GM23338 (cell line): ENCODE measurements at regions not wholly inside any gene's neighbourhood (a gene's known extent, or its start where the extent isn't known, plus 50 kb on each side); places are given as distances from the start of the nearest gene placed in this dataset.

ENCODE experiments used
- ATAC-seq: fragments of 200-7000 bp; cut with Tn5 transposase; 3 replicates; pipeline ENCODE4 v1.9.1; 2020
- DNase-seq: peaks from one replicate; pipeline ENCODE4 v3.0.0-alpha.2; 2015; ENCODE audit warnings: low spot score
- H2AFZ ChIP-seq: fragments of 200-600 bp; sonication (generic); 2 replicates; pipeline ENCODE4 v1.8.0; 2016; ENCODE audit warnings: antibody characterized with exemption, mild to moderate bottlenecking, moderate library complexity
- H3F3A ChIP-seq: fragments of 200-600 bp; sonication (generic); replicated peaks from 2 replicates; pipeline ENCODE4 v1.8.0; 2017; ENCODE audit warnings: antibody characterized with exemption, mixed run types, low read depth
- H3K27ac ChIP-seq: fragments of 200-600 bp; sonication (generic); 2 replicates; pipeline ENCODE4 v1.6.1; 2016; ENCODE audit warnings: low read depth
- H3K27me3 ChIP-seq: fragments of 200-600 bp; sonication (generic); 2 replicates; pipeline ENCODE4 v1.8.0; 2016; ENCODE audit warnings: mild to moderate bottlenecking, mixed run types, moderate library complexity; ENCODE audit not compliant: insufficient read depth
- H3K36me3 ChIP-seq: fragments of 200-600 bp; sonication (generic); 2 replicates; pipeline ENCODE4 v1.8.0; 2016; ENCODE audit warnings: mild to moderate bottlenecking; ENCODE audit not compliant: insufficient read depth
- H3K4me1 ChIP-seq: fragments of 200-600 bp; sonication (generic); 2 replicates; pipeline ENCODE4 v1.8.0; 2016; ENCODE audit warnings: mild to moderate bottlenecking, moderate library complexity; ENCODE audit not compliant: insufficient read depth
- H3K4me2 ChIP-seq: fragments of 200-600 bp; sonication (generic); 2 replicates; pipeline ENCODE4 v1.7.1; 2017; ENCODE audit warnings: mixed run types
- H3K4me3 ChIP-seq: fragments of 200-600 bp; sonication (generic); 2 replicates; pipeline ENCODE4 v1.6.1; 2016; ENCODE audit warnings: mixed run types
- H3K79me2 ChIP-seq: fragments of 200-600 bp; sonication (generic); replicated peaks from 2 replicates; pipeline ENCODE4 v1.8.0; 2017; ENCODE audit warnings: mild to moderate bottlenecking; ENCODE audit not compliant: insufficient read depth
- H3K9me2 ChIP-seq: fragments of 200-600 bp; sonication (generic); 2 replicates; pipeline ENCODE4 v1.8.0; 2017; ENCODE audit not compliant: insufficient read depth
- H4K20me1 ChIP-seq: fragments of 200-600 bp; sonication (generic); replicated peaks from 2 replicates; pipeline ENCODE4 v1.8.0; 2017; ENCODE audit warnings: mild to moderate bottlenecking; ENCODE audit not compliant: insufficient read depth
- H3K27ac Mint-ChIP-seq: 2 replicates; pipeline ENCODE4 v1.8.0; 2020; ENCODE audit warnings: inconsistent platforms, mild to moderate bottlenecking, moderate library complexity, mixed read lengths
- H3K27me3 Mint-ChIP-seq: 3 replicates; pipeline ENCODE4 v1.8.0; 2022; ENCODE audit warnings: low read depth, mild to moderate bottlenecking, moderate library complexity, mixed read lengths, inconsistent platforms; ENCODE audit not compliant: insufficient read depth, poor library complexity
- H3K36me3 Mint-ChIP-seq: 3 replicates; pipeline ENCODE4 v1.8.0; 2021; ENCODE audit warnings: low read depth, mild to moderate bottlenecking, inconsistent platforms, moderate library complexity, mixed read lengths
- H3K4me1 Mint-ChIP-seq: 3 replicates; pipeline ENCODE4 v1.8.0; 2020; ENCODE audit warnings: mild to moderate bottlenecking, inconsistent platforms, mixed read lengths
- H3K4me3 Mint-ChIP-seq: 3 replicates; pipeline ENCODE4 v1.8.0; 2021; ENCODE audit warnings: moderate library complexity, mild to moderate bottlenecking, inconsistent platforms, mixed read lengths
- H3K9me3 Mint-ChIP-seq: 3 replicates; pipeline ENCODE4 v1.8.0; 2020; ENCODE audit warnings: moderate library complexity, mild to moderate bottlenecking, inconsistent platforms, mixed read lengths
- CREB1 ChIP-seq: fragments of 250-450 bp; sonication (Bioruptor Pico); IDR thresholded peaks from 2 replicates; pipeline ENCODE4 v1.5.0; 2020; ENCODE audit warnings: low read depth, mild to moderate bottlenecking, moderate library complexity
- EZH2 ChIP-seq: fragments of 200-600 bp; sonication (generic); IDR thresholded peaks from one replicate; pipeline ENCODE4 v1.8.0; 2017; ENCODE audit warnings: antibody characterized with exemption, mild to moderate bottlenecking, low read depth; ENCODE audit not compliant: unreplicated experiment
- EZH2phosphoT487 ChIP-seq: fragments of 200-600 bp; sonication (generic); IDR thresholded peaks from one replicate; pipeline ENCODE4 v1.8.1; 2018; ENCODE audit warnings: antibody characterized with exemption; ENCODE audit not compliant: unreplicated experiment
- NANOG ChIP-seq: IDR thresholded peaks from 2 replicates; pipeline ENCODE4 v1.6.1; 2016; ENCODE audit warnings: antibody characterized with exemption, borderline replicate concordance
- STAT1 ChIP-seq: IDR thresholded peaks from one replicate; pipeline ENCODE4 v1.6.1; 2016; ENCODE audit warnings: antibody characterized with exemption; ENCODE audit not compliant: unreplicated experiment
- ZNF114 ChIP-seq: fragments of 250-450 bp; sonication (Bioruptor Pico); IDR thresholded peaks from 2 replicates; pipeline ENCODE4 v1.5.0; 2020; ENCODE audit warnings: mild to moderate bottlenecking, moderate library complexity
- TF ChIP-seq, protein P1 (sequence below): fragments of 250-450 bp; sonication (Bioruptor Pico); IDR thresholded peaks from 2 replicates; pipeline ENCODE4 v1.5.0; 2020; ENCODE audit warnings: mild to moderate bottlenecking, moderate library complexity
- TF ChIP-seq, protein P2 (sequence below), 2 experiments: fragments of 200-600 bp in 1 of 2; sonication (generic) in 1 of 2; conservative IDR thresholded peaks; 2 replicates each; pipeline versions ENCODE4 v1.5.1 to v1.6.1; 2016 to 2017; ENCODE audit warnings: antibody characterized with exemption in 2 of 2, low read depth in 2 of 2, mild to moderate bottlenecking in 2 of 2, moderate library complexity in 1 of 2
- TF ChIP-seq, protein P3 (sequence below): IDR thresholded peaks from 2 replicates; pipeline ENCODE4 v1.6.1; 2016; ENCODE audit warnings: antibody characterized with exemption

DNA sequence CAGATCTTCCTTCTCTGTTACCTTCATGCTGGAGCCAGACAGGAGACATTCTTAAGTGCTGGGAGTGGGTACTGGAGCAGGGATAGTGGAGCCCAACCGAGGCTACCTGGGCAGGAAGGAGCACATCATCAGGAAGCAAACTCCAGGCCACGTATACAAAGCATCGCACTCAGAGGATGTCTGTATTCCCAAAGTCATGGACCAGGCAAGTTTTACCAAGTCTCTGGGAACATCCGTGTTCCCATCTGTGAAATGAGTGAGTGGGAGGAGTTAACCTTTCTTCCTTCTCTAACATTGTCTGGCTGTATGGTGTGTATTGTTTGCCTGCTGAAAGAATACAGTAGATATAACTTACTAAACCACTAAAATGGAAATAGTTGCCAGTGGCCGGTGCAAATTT, 175.0 kb upstream of the TMEM45B start:
- Mint-ChIP-seq H3K9me3 (no peaks in the 10 kb centered on the region), H3K4me1 (no peaks in the 10 kb centered on the region), H3K36me3 (no peaks in the 10 kb centered on the region), H3K27ac (no peak overlapping the region), H3K4me3 (no peak overlapping the region), H3K27me3 (no peaks in the 10 kb centered on the region)
- no peaks in the 10 kb centered on the region for H4K20me1 ChIP-seq
- H3F3A ChIP-seq, result no peaks in the 10 kb centered on the region
- no peak overlapping the region for H3K4me2 ChIP-seq
- no peaks in the 10 kb centered on the region for H3K27me3 ChIP-seq
- no peak overlapping the region for H2AFZ ChIP-seq
- TF ChIP-seq, protein P1, sequence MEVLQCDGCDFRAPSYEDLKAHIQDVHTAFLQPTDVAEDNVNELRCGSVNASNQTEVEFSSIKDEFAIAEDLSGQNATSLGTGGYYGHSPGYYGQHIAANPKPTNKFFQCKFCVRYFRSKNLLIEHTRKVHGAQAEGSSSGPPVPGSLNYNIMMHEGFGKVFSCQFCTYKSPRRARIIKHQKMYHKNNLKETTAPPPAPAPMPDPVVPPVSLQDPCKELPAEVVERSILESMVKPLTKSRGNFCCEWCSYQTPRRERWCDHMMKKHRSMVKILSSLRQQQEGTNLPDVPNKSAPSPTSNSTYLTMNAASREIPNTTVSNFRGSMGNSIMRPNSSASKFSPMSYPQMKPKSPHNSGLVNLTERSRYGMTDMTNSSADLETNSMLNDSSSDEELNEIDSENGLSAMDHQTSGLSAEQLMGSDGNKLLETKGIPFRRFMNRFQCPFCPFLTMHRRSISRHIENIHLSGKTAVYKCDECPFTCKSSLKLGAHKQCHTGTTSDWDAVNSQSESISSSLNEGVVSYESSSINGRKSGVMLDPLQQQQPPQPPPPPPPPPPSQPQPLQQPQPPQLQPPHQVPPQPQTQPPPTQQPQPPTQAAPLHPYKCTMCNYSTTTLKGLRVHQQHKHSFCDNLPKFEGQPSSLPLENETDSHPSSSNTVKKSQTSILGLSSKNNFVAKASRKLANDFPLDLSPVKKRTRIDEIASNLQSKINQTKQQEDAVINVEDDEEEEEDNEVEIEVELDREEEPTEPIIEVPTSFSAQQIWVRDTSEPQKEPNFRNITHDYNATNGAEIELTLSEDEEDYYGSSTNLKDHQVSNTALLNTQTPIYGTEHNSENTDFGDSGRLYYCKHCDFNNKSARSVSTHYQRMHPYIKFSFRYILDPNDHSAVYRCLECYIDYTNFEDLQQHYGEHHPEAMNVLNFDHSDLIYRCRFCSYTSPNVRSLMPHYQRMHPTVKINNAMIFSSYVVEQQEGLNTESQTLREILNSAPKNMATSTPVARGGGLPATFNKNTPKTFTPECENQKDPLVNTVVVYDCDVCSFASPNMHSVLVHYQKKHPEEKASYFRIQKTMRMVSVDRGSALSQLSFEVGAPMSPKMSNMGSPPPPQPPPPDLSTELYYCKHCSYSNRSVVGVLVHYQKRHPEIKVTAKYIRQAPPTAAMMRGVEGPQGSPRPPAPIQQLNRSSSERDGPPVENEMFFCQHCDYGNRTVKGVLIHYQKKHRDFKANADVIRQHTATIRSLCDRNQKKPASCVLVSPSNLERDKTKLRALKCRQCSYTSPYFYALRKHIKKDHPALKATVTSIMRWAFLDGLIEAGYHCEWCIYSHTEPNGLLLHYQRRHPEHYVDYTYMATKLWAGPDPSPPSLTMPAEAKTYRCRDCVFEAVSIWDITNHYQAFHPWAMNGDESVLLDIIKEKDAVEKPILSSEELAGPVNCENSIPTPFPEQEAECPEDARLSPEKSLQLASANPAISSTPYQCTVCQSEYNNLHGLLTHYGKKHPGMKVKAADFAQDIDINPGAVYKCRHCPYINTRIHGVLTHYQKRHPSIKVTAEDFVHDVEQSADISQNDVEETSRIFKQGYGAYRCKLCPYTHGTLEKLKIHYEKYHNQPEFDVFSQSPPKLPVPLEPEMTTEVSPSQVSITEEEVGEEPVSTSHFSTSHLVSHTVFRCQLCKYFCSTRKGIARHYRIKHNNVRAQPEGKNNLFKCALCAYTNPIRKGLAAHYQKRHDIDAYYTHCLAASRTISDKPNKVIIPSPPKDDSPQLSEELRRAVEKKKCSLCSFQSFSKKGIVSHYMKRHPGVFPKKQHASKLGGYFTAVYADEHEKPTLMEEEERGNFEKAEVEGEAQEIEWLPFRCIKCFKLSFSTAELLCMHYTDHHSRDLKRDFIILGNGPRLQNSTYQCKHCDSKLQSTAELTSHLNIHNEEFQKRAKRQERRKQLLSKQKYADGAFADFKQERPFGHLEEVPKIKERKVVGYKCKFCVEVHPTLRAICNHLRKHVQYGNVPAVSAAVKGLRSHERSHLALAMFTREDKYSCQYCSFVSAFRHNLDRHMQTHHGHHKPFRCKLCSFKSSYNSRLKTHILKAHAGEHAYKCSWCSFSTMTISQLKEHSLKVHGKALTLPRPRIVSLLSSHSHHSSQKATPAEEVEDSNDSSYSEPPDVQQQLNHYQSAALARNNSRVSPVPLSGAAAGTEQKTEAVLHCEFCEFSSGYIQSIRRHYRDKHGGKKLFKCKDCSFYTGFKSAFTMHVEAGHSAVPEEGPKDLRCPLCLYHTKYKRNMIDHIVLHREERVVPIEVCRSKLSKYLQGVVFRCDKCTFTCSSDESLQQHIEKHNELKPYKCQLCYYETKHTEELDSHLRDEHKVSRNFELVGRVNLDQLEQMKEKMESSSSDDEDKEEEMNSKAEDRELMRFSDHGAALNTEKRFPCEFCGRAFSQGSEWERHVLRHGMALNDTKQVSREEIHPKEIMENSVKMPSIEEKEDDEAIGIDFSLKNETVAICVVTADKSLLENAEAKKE (CRISPR knock-in tag), result no peak
- TF ChIP-seq, protein P2, sequence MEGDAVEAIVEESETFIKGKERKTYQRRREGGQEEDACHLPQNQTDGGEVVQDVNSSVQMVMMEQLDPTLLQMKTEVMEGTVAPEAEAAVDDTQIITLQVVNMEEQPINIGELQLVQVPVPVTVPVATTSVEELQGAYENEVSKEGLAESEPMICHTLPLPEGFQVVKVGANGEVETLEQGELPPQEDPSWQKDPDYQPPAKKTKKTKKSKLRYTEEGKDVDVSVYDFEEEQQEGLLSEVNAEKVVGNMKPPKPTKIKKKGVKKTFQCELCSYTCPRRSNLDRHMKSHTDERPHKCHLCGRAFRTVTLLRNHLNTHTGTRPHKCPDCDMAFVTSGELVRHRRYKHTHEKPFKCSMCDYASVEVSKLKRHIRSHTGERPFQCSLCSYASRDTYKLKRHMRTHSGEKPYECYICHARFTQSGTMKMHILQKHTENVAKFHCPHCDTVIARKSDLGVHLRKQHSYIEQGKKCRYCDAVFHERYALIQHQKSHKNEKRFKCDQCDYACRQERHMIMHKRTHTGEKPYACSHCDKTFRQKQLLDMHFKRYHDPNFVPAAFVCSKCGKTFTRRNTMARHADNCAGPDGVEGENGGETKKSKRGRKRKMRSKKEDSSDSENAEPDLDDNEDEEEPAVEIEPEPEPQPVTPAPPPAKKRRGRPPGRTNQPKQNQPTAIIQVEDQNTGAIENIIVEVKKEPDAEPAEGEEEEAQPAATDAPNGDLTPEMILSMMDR (conservative IDR thresholded peaks at IDR 0.05; ENCODE audit: low read depth in 2 of 2), result no peak
- TF ChIP-seq, protein P3, sequence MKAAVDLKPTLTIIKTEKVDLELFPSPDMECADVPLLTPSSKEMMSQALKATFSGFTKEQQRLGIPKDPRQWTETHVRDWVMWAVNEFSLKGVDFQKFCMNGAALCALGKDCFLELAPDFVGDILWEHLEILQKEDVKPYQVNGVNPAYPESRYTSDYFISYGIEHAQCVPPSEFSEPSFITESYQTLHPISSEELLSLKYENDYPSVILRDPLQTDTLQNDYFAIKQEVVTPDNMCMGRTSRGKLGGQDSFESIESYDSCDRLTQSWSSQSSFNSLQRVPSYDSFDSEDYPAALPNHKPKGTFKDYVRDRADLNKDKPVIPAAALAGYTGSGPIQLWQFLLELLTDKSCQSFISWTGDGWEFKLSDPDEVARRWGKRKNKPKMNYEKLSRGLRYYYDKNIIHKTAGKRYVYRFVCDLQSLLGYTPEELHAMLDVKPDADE, result no peak
- no peak for TF ChIP-seq CREB1 (CRISPR knock-in tag)
- no peak for TF ChIP-seq STAT1
- TF ChIP-seq EZH2phosphoT487, result no peak
- TF ChIP-seq NANOG, result no peak
- no peak for TF ChIP-seq ZNF114 (CRISPR knock-in tag)
- TF ChIP-seq EZH2, result no peak
- H3K36me3 ChIP-seq, result no peaks in the 10 kb centered on the region
- no peak overlapping the region for H3K27ac ChIP-seq
- ATAC-seq, result no peak
- H3K4me1 ChIP-seq, result no peaks in the 10 kb centered on the region
- no peak for DNase-seq
- H3K9me2 ChIP-seq, result peaks cover 11% of the 10 kb centered on the region; the same call in 1 of the 2 replicates
- no peaks in the 10 kb centered on the region for H3K79me2 ChIP-seq
- H3K4me3 ChIP-seq, result no peak overlapping the region
